ENCODE measurements at regions not wholly inside any gene's neighbourhood (a gene's known extent, or its start where the extent isn't known, plus 50 kb on each side); places are given as distances from the start of the nearest gene placed in this dataset.

GRCh38 chr5:15013654-15014463 lies 142.3 kb upstream of the ANKH start:
- H3K27me3 ChIP-seq (replicated peaks in 1 of 7): no peaks in the 10 kb centered on the region
- no peak overlapping the region for H3K4me3 ChIP-seq
- intact Hi-C loops (cut with DNase I; ENCODE audit: low total_unique reads): no loop called here
- 43 to 49% (median 44%) methylated on average over 3 of the region's 3 CpGs for WGBS, 5 donors
- peaks cover 0 to 6% (median 0%) of the 10 kb centered on the region in 6 donors for H3K4me1 ChIP-seq
- H3K9me3 ChIP-seq: no peaks in the 10 kb centered on the region
- TF ChIP-seq POLR2AphosphoS5 (IDR thresholded peaks at IDR 0.05) (no peak), CTCF (IDR thresholded peaks at IDR 0.05 in 8 of 11, conservative IDR thresholded peaks at IDR 0.05 in 3 of 11) (peak; percentile 18 to 72 (median 56)), POLR2A (IDR thresholded peaks at IDR 0.05) (no peak)
- no peaks in the 10 kb centered on the region for H3K36me3 ChIP-seq
- H3K27ac ChIP-seq: no peak overlapping the region
- no peak for DNase-seq

- TF ChIP-seq POLR2A (IDR thresholded peaks at IDR 0.05): no peak
- DNase-seq: no peak
- H3K27me3 ChIP-seq (replicated peaks in 1 of 7): no peaks in the 10 kb centered on the region
- no peak overlapping the region for H3K27ac ChIP-seq
- H3K4me1 ChIP-seq: peaks cover 0 to 6% (median 0%) of the 10 kb centered on the region in 6 donors
- intact Hi-C loops (cut with DNase I; ENCODE audit: low total_unique reads): no loop called here
- no peaks in the 10 kb centered on the region for H3K36me3 ChIP-seq
- H3K4me3 ChIP-seq: no peak overlapping the region
- H3K9me3 ChIP-seq: no peaks in the 10 kb centered on the region
These were observed 140.5 kb upstream of the ANKH start for GRCh38 chr5:15012061-15012460.

GRCh38 chr5:15010936-15011335 lies 139.4 kb upstream of the ANKH start:
- intact Hi-C loops (cut with DNase I; ENCODE audit: low total_unique reads): no loop called here
- Histone ChIP-seq H3K9me3 (no peaks in the 10 kb centered on the region), H3K36me3 (no peaks in the 10 kb centered on the region), H3K4me3 (no peak overlapping the region), H3K4me1 (peaks cover 0 to 6% (median 0%) of the 10 kb centered on the region in 6 donors), H3K27me3 (replicated peaks in 1 of 7) (no peaks in the 10 kb centered on the region), H3K27ac (no peak overlapping the region)
- WGBS, 5 donors: 74 to 85% (median 78%) methylated on average over 4 of the region's 4 CpGs
- DNase-seq: no peak
- TF ChIP-seq POLR2AphosphoS5 (IDR thresholded peaks at IDR 0.05): no peak
- TF ChIP-seq CTCF (IDR thresholded peaks at IDR 0.05 in 8 of 11, conservative IDR thresholded peaks at IDR 0.05 in 3 of 11): no peak

GRCh38 chr5:15009420-15009819 lies 137.8 kb upstream of the ANKH start:
- H3K27ac ChIP-seq: no peak overlapping the region
- H3K27me3 ChIP-seq (replicated peaks in 1 of 7): no peaks in the 10 kb centered on the region
- H3K9me3 ChIP-seq: no peaks in the 10 kb centered on the region
- WGBS, 5 donors: 55 to 72% (median 60%) methylated on average over 3 of the region's 3 CpGs
- H3K4me3 ChIP-seq: no peak overlapping the region
- TF ChIP-seq POLR2A (IDR thresholded peaks at IDR 0.05) (no peak), CTCF (IDR thresholded peaks at IDR 0.05 in 8 of 11, conservative IDR thresholded peaks at IDR 0.05 in 3 of 11) (no peak), POLR2AphosphoS5 (IDR thresholded peaks at IDR 0.05) (no peak)
- H3K36me3 ChIP-seq: no peaks in the 10 kb centered on the region
- DNase-seq: no peak
- H3K4me1 ChIP-seq: peaks cover 0 to 6% (median 0%) of the 10 kb centered on the region in 6 donors
- intact Hi-C loops (cut with DNase I; ENCODE audit: low total_unique reads): loop anchor here (10.0 kb wide), 2 partner anchors 55 to 125 kb away; no protein-coding TSS in a partner anchor

Data from spleen (tissue), 11 donors.